ENCODE measurements at regions not wholly inside any gene's neighbourhood (a gene's known extent, or its start where the extent isn't known, plus 50 kb on each side); places are given as distances from the start of the nearest gene placed in this dataset.
"Not testable (repeated sequence)": the region's sequence is repeated elsewhere in the genome, so short reads cannot be mapped to it uniquely, and the experiment has no call there.

DNA sequence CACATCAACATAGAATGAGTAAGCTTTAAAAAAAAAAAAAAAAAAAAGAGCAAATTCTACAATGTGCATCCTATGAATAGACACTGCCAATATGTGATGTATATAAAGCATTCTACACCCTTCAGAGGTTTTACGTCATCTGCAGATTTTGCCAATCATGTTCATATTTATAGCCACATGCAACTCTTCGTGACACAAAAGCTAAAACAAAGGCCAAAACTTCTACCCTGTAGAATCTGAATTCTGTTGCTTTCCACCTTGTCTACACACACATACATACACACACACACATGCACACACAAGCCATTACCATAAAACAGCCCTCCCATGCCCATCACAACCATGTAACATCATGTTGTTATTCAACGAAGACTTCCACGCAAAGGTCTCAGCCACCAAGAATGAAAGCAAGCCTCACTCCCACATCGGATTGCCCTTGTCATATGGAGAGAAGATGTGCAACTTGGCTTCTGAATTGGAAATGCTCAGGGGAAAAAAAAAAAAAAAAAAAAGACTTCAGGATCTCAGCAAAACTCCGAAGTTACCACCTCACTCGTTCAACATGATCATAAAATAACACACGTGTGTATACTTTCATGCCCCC lies 479.4 kb upstream of the JARID2 start:
- in situ Hi-C loops (cut with HindIII; ENCODE audit: low pct_unique_long_range_greater_than_20kb, low sequenced_read_pairs): no loop called here
- no peak for DNase-seq (ENCODE audit: low read depth in 1 of 2, low spot score in 1 of 2)
- TF ChIP-seq JUND (IDR thresholded peaks at IDR 0.05; ENCODE audit: low read depth): no peak

DNA sequence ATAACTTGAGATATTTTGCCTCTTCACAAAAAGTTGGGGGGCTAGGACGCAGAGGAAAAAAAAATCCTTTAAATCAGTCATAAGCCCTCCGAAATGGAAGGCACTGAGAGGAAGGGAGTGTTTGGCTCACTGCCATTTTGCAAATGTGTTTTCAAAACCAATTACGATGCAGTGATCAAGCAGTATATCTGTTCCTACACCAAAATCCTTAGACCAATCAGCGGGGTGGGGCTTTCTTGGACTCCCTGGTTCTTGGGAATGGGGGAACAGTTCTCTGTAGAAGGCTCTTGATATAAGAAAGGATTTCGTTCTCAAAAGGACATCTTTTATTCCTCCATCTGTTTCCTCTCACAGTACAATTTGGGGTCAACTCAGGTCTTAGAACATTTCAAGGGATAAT lies 478.6 kb upstream of the JARID2 start:
- in situ Hi-C loops (cut with HindIII; ENCODE audit: low pct_unique_long_range_greater_than_20kb, low sequenced_read_pairs): no loop called here
- DNase-seq (ENCODE audit: low read depth in 1 of 2, low spot score in 1 of 2): no peak
- no peak for TF ChIP-seq JUND (IDR thresholded peaks at IDR 0.05; ENCODE audit: low read depth)

DNA sequence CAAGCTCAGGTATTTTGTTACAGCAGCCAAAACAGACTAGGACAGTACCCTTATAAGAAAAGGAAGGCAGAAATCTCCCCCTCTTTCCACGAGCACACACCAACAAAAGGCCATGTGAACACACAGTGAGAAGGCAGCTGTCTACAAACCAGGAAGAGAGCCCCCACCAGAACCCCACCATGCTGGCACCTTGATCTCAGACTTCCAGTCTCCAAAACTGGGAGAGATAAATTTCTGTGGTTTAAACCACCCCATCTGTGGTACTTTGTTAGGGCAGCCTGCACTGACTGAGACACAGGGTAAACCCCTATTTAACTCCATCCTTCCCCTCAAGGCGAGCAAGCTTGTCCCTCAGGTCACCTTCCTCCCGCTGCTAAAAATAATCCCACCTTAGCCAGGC lies 475.8 kb upstream of the JARID2 start:
- DNase-seq (ENCODE audit: low read depth in 1 of 2, low spot score in 1 of 2): no peak
- no peak for TF ChIP-seq JUND (IDR thresholded peaks at IDR 0.05; ENCODE audit: low read depth)
- in situ Hi-C loops (cut with HindIII; ENCODE audit: low pct_unique_long_range_greater_than_20kb, low sequenced_read_pairs): no loop called here

DNA sequence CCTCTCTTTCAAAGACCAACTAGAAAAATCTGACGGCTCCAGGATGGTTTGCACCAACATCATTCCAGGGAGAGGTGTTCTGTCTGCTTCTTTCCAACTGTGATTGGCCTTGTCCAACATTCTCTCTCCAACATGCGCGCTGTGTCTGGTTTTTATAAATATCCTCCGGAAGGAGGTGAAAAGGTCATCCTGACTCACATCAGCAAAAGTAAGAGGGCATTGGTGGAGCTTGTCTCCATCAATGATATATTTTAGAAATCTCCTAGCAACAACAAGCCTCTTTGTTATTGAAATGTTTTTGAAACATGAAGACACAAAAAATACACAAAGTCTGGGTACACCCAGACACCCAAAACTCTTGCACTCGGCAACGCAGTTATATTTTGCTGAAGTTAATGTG lies 475.3 kb upstream of the JARID2 start:
- in situ Hi-C loops (cut with HindIII; ENCODE audit: low pct_unique_long_range_greater_than_20kb, low sequenced_read_pairs): no loop called here
- no peak for DNase-seq (ENCODE audit: low read depth in 1 of 2, low spot score in 1 of 2)
- no peak for TF ChIP-seq JUND (IDR thresholded peaks at IDR 0.05; ENCODE audit: low read depth)

DNA sequence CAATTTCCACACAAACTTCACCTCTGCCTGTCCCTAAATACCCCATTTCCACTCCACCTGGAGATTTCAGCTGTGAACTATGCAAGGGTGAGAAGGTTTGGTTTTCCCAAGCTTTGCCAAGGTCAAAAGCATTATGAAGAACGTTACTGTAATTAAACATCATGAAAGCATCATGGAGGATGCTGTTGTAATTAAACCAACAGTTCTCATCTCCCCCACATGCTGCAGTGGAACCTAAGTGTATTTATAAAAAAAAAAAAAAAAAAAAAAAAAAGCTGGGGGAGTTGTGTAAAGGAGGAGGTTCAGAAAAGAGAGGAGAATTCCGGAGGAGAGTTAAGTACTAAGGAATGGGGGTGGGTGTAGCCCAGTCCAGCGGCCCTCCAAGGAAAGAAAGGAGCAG lies 474.9 kb upstream of the JARID2 start:
- in situ Hi-C loops (cut with HindIII; ENCODE audit: low pct_unique_long_range_greater_than_20kb, low sequenced_read_pairs): no loop called here
- no peak for DNase-seq (ENCODE audit: low read depth in 1 of 2, low spot score in 1 of 2)
- TF ChIP-seq JUND (IDR thresholded peaks at IDR 0.05; ENCODE audit: low read depth): no peak

DNA sequence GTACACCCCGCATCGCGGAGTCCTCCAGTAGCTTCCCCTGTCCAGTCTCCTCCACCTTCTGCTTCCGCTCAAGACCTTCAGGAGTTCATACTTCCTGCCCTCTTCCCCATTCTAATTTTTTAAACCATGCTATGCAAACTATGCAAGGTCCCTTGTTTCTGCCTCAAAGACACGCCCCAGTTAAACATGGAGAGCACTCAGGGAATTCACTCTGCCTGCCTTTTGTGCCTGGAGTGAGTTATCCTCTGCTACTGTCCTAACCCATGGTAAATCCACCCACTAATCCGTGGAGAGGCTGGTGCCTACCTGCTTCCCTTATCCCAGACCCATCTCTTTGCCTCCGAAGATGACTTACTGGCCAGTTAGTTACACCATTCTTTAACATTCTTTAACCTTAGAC lies 473.7 kb upstream of the JARID2 start:
- TF ChIP-seq JUND (IDR thresholded peaks at IDR 0.05; ENCODE audit: low read depth): no peak
- no peak for DNase-seq (ENCODE audit: low read depth in 1 of 2, low spot score in 1 of 2)
- in situ Hi-C loops (cut with HindIII; ENCODE audit: low pct_unique_long_range_greater_than_20kb, low sequenced_read_pairs): no loop called here

DNA sequence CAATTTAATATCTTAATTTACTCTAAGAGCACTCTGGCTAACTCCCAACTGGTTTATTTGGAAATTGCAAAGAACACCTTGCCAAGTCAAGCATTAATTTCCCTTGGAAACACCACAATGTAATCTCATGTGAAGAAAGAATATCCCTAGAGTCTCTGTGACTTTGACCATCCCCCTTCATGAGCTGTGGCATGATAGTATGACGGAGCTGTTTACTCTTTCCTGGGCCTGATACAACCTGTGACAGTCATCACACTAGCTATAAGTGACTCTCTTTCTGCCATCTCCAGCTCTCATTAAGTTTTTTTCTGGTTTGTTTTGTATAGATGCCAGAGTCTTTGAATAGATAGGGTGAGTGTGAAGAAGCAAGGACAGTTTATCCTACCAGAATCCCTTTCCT lies 470.3 kb upstream of the JARID2 start:
- in situ Hi-C loops (cut with HindIII; ENCODE audit: low pct_unique_long_range_greater_than_20kb, low sequenced_read_pairs): no loop called here
- DNase-seq (ENCODE audit: low read depth in 1 of 2, low spot score in 1 of 2): no peak
- TF ChIP-seq JUND (IDR thresholded peaks at IDR 0.05; ENCODE audit: low read depth): no peak

DNA sequence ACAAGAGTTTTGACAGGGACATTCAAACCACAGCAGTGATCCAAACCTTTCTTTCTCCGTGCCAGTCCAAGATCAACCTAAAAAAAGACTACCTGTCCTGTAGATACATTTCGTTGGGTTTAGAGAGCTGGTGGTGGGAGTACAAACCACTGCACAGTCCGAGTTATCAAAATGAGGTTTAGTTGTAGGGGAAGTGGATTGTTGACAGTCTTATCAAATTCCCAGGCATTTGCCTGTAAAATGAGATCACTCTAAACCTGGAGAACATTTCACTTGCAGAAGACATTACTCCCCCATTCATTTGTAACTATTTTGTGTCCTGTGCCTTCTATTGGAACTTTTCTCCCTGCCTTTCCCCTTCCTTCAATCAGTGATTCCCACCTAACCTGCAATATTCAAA lies 469.6 kb upstream of the JARID2 start:
- TF ChIP-seq JUND (IDR thresholded peaks at IDR 0.05; ENCODE audit: low read depth): no peak
- no peak for DNase-seq (ENCODE audit: low read depth in 1 of 2, low spot score in 1 of 2)
- in situ Hi-C loops (cut with HindIII; ENCODE audit: low pct_unique_long_range_greater_than_20kb, low sequenced_read_pairs): no loop called here

DNA sequence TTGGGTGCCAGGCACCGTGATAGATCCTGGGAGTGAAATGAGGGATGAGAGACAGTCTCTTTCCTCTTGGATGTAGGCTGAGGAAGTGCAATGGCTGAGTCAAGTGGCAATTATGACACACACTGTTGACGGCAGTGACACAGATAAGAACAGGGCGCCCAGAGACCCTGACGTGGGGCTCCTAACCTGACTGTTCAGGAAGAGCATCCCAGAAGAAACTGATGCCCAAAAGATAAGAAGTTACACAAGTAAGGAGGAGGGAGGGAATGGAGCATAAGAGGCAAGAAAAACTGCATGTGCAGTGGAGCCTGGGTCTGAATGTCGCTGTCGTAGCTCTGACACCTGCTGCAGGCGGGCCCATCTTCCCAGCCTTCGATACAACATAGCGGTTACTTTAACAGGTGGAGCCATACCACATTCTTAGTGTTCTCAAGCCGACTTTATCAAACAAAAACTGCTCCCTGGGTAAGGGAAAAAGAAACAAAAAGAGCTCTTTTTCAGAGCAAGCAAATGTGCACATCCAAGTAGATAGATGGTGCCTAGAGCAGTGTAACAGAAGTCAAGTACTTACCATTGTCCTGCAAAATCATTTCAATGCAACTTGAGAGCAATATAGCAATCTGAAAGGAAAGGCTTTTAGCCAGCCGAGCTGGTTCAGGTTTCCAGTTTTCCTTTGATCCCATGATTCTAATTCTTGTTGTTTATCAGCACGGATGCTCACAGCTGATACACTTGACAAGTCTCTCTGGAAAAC lies 463.9 kb upstream of the JARID2 start:
- no peak for TF ChIP-seq JUND (IDR thresholded peaks at IDR 0.05; ENCODE audit: low read depth)
- no peak for DNase-seq (ENCODE audit: low read depth in 1 of 2, low spot score in 1 of 2)
- in situ Hi-C loops (cut with HindIII; ENCODE audit: low pct_unique_long_range_greater_than_20kb, low sequenced_read_pairs): no loop called here

DNA sequence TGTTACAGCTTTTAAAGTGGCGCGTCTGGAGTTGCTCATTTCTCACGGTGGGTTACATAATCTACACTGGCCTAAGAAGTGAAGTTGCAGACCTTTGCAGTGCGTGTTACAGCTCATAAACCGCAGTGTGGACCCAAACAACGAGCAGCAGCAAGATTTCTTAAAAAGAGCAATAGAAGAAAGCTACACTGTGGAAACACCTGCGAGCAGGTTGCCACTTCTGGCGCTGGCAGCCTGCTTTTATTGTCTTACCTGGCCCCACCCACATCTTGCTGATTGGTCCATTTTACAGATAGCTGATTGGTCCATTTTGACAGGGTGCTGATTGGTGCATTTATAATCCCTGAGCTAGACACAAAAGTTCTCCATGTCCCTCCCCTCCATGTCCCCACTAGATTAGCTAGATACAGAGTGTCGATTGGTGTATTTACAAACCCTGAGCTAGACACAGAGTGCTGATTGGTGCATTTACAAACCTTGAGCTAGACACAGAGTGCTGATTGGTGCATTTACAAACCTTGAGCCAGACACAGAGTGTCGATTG lies 462.9 kb upstream of the JARID2 start:
- DNase-seq (ENCODE audit: low read depth in 1 of 2, low spot score in 1 of 2); in situ Hi-C loops (cut with HindIII; ENCODE audit: low pct_unique_long_range_greater_than_20kb, low sequenced_read_pairs): not testable (repeated sequence)

DNA sequence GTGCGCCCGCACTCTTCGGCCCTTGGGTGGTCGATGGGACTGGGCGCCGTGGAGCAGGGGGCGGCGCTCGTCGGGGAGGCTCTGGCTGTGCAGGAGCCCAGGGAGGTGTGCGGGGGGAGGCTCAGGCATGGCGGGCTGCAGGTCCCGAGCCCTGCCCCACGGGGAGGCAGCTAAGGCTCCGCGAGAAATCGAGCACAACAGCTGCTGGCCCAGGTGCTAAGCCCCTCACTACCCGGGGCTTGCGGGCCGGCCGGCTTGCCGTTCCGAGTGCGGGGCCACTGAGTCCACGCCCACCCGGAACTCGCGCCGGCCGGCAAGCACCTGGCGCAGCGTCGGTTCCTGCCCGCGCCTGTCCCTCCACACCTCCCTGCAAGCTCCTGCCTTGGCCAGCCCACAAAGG lies 462.3 kb upstream of the JARID2 start:
- DNase-seq (ENCODE audit: low read depth in 1 of 2, low spot score in 1 of 2): no peak
- in situ Hi-C loops (cut with HindIII; ENCODE audit: low pct_unique_long_range_greater_than_20kb, low sequenced_read_pairs): no loop called here
- TF ChIP-seq JUND (IDR thresholded peaks at IDR 0.05; ENCODE audit: low read depth): no peak

DNA sequence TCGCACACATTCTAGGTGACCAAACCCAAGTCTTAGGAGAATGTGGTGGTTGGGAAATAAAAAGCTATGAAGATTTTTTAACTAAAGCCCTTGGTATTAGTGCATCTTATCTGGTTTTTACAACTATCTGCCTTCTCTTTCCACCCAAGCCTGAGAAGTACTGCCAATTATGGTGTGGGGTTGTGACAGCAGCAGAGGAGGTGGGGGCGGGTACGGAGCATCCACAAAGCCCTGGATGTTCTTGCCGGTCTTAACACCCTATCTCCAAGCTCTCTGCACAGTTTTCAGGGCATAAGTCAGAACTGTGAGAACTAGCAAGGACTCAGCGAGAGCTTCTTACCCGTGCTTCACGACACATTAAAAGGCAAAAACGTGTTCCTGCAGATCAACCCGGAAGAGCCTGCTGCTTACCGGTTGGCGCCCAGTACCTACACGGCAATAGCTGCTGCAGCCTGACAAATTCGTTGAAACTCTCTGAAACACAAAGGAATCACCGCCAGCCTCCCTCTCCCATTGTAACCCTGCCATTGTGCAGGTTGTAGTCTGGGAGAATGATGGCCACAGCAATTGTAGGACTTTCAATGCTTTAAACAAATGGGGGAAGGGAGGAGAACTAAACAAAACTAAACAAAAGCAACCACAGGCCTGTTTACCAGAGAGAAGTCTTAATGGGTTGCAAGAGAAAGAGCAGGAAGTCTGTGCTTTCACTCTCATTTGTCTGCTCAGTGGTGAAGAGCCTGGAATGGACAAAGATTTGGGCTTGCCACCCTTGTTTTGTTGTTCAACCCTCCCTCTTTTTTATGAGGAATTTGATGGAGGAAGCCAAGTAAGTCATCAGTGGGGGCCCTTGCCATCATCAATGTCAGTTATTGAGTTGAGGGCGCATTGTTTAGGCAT lies 461.0 kb upstream of the JARID2 start:
- TF ChIP-seq JUND (IDR thresholded peaks at IDR 0.05; ENCODE audit: low read depth): no peak
- DNase-seq (ENCODE audit: low read depth in 1 of 2, low spot score in 1 of 2): no peak
- in situ Hi-C loops (cut with HindIII; ENCODE audit: low pct_unique_long_range_greater_than_20kb, low sequenced_read_pairs): no loop called here

DNA sequence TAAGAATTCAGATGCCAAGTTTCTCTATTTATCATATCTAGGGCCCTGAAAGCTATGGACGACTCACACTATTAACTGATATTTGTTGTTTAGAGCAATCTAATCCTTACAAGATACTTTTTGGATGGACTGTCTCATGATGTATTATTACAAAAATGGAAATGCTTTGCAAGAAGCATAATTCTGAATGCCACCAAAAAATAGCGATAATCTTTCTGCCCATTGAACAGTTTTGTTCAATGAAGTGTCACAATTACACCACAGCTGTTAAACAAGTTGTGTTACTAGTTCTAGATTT lies 460.4 kb upstream of the JARID2 start:
- no peak for TF ChIP-seq JUND (IDR thresholded peaks at IDR 0.05; ENCODE audit: low read depth)
- no peak for DNase-seq (ENCODE audit: low read depth in 1 of 2, low spot score in 1 of 2)
- in situ Hi-C loops (cut with HindIII; ENCODE audit: low pct_unique_long_range_greater_than_20kb, low sequenced_read_pairs): no loop called here
